GM12878 (cell line): ENCODE measurements at regions not wholly inside any gene's neighbourhood (a gene's known extent, or its start where the extent isn't known, plus 50 kb on each side); places are given as distances from the start of the nearest gene placed in this dataset.

Source experiments
- ATAC-seq: fragments of 200-7000 bp; cut with Tn5 transposase; 3 replicates; pipeline ENCODE4 v1.9.1; 2020; ENCODE audit warnings: mild to moderate bottlenecking, moderate library complexity
- BruUV-seq: library from RNA; stranded (reverse); fragments of 400-500 nt; replicated peaks from 2 replicates; lab custom pipeline; 2021; lab: Mats Ljungman, UMichigan
- CTCF ChIA-PET: fragments of 300-600 bp; sonication (Branson Sonifier 250); formaldehyde crosslinking; extraction: SDS; loops from one replicate; lab custom pipeline; 2021; ENCODE audit warnings: inconsistent platforms; lab: Yijun Ruan, JAX
- POLR2A ChIA-PET: fragments of 350-600 bp; formaldehyde crosslinking; extraction: SDS; loops from one replicate; lab custom pipeline; 2021; ENCODE audit warnings: inconsistent platforms; lab: Charles Lee
- RAD21 ChIA-PET: fragments of 300-600 bp; sonication (Branson Sonifier 250); formaldehyde crosslinking; loops from one replicate; lab custom pipeline; 2023; ENCODE audit warnings: antibody characterized with exemption; ENCODE audit not compliant: unreplicated experiment; lab: Charles Lee
- SMC1A ChIA-PET: fragments of 300-600 bp; sonication (Branson Sonifier 250); formaldehyde crosslinking; loops from one replicate; lab custom pipeline; 2023; ENCODE audit not compliant: unreplicated experiment, uncharacterized antibody; lab: Charles Lee
- DNase-seq: peaks from one replicate; pipeline ENCODE4 v3.0.0-alpha.2; 2011; ENCODE audit warnings: low read depth, low spot score
- FAIRE-seq: peaks from 3 replicates; lab custom pipeline; 2011; peaks lifted over from hg19 to GRCh38; lab: Jason Lieb, UNC
- H2AFZ ChIP-seq: 2 replicates; pipeline ENCODE4 v1.6.0; 2011; ENCODE audit warnings: low read depth, low read length, control low read depth; ENCODE audit not compliant: control insufficient read depth
- H3K27ac ChIP-seq: 2 replicates; pipeline ENCODE4 v1.5.1; 2011; ENCODE audit warnings: control low read depth; ENCODE audit not compliant: control insufficient read depth, insufficient read depth
- H3K27me3 ChIP-seq, 2 experiments: replicated peaks in 1 of 2; 2 replicates each; pipeline versions ENCODE4 v1.6.0 to v1.6.1; 2011; ENCODE audit warnings: low read length in 1 of 2; ENCODE audit not compliant: control insufficient read depth in 2 of 2, insufficient read depth in 2 of 2
- H3K36me3 ChIP-seq, 2 experiments: 2 replicates each; pipeline ENCODE4 v1.5.1; 2011; ENCODE audit warnings: low read length in 1 of 2; ENCODE audit not compliant: control insufficient read depth in 2 of 2, insufficient read depth in 2 of 2
- H3K4me1 ChIP-seq: 2 replicates; pipeline ENCODE4 v1.6.1; 2011; ENCODE audit warnings: mild to moderate bottlenecking, low read length, moderate library complexity, mixed read lengths; ENCODE audit not compliant: control insufficient read depth, insufficient read depth
- H3K4me2 ChIP-seq: 2 replicates; pipeline ENCODE4 v1.6.0; 2011; ENCODE audit warnings: control low read depth; ENCODE audit not compliant: control insufficient read depth, insufficient read depth
- H3K4me3 ChIP-seq: fragments of 200-600 bp; sonication (generic); 2 replicates; pipeline ENCODE4 v1.5.1; 2016
- H3K79me2 ChIP-seq: 2 replicates; pipeline ENCODE4 v1.6.0; 2011; ENCODE audit warnings: low read length; ENCODE audit not compliant: control insufficient read depth, insufficient read depth
- H3K9ac ChIP-seq: 2 replicates; pipeline ENCODE4 v1.8.0; 2011; ENCODE audit warnings: low read length, control low read depth, mixed read lengths; ENCODE audit not compliant: control insufficient read depth, insufficient read depth
- H3K9me3 ChIP-seq: replicated peaks from 3 replicates; pipeline ENCODE4 v1.5.1; 2011; ENCODE audit warnings: mild to moderate bottlenecking, low read length; ENCODE audit not compliant: control insufficient read depth, insufficient read depth
- H4K20me1 ChIP-seq: 2 replicates; pipeline ENCODE4 v1.6.0; 2011; ENCODE audit not compliant: control insufficient read depth, insufficient read depth
- BCLAF1 ChIP-seq: fragments of 450-650 bp; IDR thresholded peaks from 2 replicates; pipeline ENCODE4 v1.6.1; 2017; ENCODE audit warnings: antibody characterized with exemption, mild to moderate bottlenecking, moderate library complexity
- FOS ChIP-seq: IDR thresholded peaks from 3 replicates; pipeline ENCODE4 v1.6.1; 2011; ENCODE audit warnings: borderline replicate concordance; ENCODE audit not compliant: insufficient read length; ENCODE audit errors: extremely low read depth
- IKZF2 ChIP-seq, 2 experiments: fragments of 450-650 bp; IDR thresholded peaks; 2 replicates each; pipeline ENCODE4 v1.6.1; 2017; ENCODE audit warnings: mild to moderate bottlenecking in 2 of 2, moderate library complexity in 2 of 2
- JUND ChIP-seq: IDR thresholded peaks from 2 replicates; pipeline ENCODE4 v1.6.1; 2012; ENCODE audit warnings: low read depth, mild to moderate bottlenecking, low read length, improper control_type of control experiment, moderate library complexity
- MXI1 ChIP-seq: fragments of 150-350 bp; IDR thresholded peaks from 2 replicates; pipeline ENCODE4 v1.6.1; 2011; ENCODE audit warnings: low read depth, mild to moderate bottlenecking, inconsistent platforms, low read length, improper control_type of control experiment
- MYB ChIP-seq: fragments of 150-350 bp; IDR thresholded peaks from 2 replicates; pipeline ENCODE4 v1.6.1; 2014; ENCODE audit warnings: mild to moderate bottlenecking, low read depth, low read length, borderline replicate concordance
- NBN ChIP-seq: fragments of 450-650 bp; IDR thresholded peaks from 2 replicates; pipeline ENCODE4 v1.6.1; 2016
- NFYB ChIP-seq: IDR thresholded peaks from 2 replicates; pipeline ENCODE4 v1.6.1; 2011; ENCODE audit warnings: low read depth, mild to moderate bottlenecking, low read length, improper control_type of control experiment, moderate library complexity; ENCODE audit not compliant: insufficient read depth
- NR2C2 ChIP-seq: IDR thresholded peaks from 2 replicates; pipeline ENCODE4 v1.6.1; 2011; ENCODE audit warnings: borderline replicate concordance, low read depth; ENCODE audit not compliant: control insufficient read depth, insufficient read length
- POU2F2 ChIP-seq: IDR thresholded peaks from 3 replicates; pipeline ENCODE4 v1.6.1; 2011; ENCODE audit warnings: low read depth, mild to moderate bottlenecking, low read length, borderline replicate concordance
- RB1 ChIP-seq: fragments of 450-650 bp; formaldehyde crosslinking; IDR thresholded peaks from 2 replicates; pipeline ENCODE4 v1.6.1; 2017; ENCODE audit warnings: mild to moderate bottlenecking, borderline replicate concordance
- SREBF1 ChIP-seq: IDR thresholded peaks from 2 replicates; pipeline ENCODE4 v1.6.1; 2012; ENCODE audit warnings: mild to moderate bottlenecking, low read length
- TCF7 ChIP-seq: IDR thresholded peaks from 2 replicates; pipeline ENCODE4 v1.6.1; 2014; ENCODE audit warnings: antibody characterized with exemption, borderline replicate concordance
- ZBTB33 ChIP-seq: fragments of 450-650 bp; IDR thresholded peaks from 2 replicates; pipeline ENCODE4 v1.6.1; 2017; ENCODE audit warnings: mild to moderate bottlenecking
- ZNF384 ChIP-seq: IDR thresholded peaks from 2 replicates; pipeline ENCODE4 v1.6.1; 2012; ENCODE audit warnings: low read depth, mild to moderate bottlenecking, low read length, improper control_type of control experiment, borderline replicate concordance
- WGBS: methylation state at CpG from one replicate; pipeline ENCODE4 v1.1.6; 2016; ENCODE audit warnings: low lambda C conversion rate; ENCODE audit not compliant: insufficient replicate concordance, insufficient coverage; ENCODE audit errors: missing lambda C conversion rate; 5-methylcytosine and 5-hydroxymethylcytosine counted together
- in situ Hi-C: fragments of 300-500 bp; cut with MboI; formaldehyde crosslinking; loops from 9 replicates; pipeline ENCODE4 v1.14.3; 2018; ENCODE audit warnings: mixed read lengths
- intact Hi-C: fragments of 100-400 bp; cut with micrococcal nuclease; formaldehyde crosslinking; loops from one replicate; pipeline ENCODE4 v1.14.2; 2022; ENCODE audit not compliant: unreplicated experiment
- TF ChIP-seq, protein P1 (sequence below): fragments of 450-650 bp; IDR thresholded peaks from 2 replicates; pipeline ENCODE4 v1.6.1; 2017; ENCODE audit warnings: low read depth, mild to moderate bottlenecking, moderate library complexity

GRCh38 chr15:29526802-29527201 lies 257.2 kb upstream of the NSMCE3 start:
- WGBS, result 0% methylated on average over 5 of the region's 5 CpGs
- Histone ChIP-seq H3K27me3 (no peaks in the 10 kb centered on the region), H2AFZ (no peak overlapping the region), H3K4me1 (no peaks in the 10 kb centered on the region), H3K79me2 (no peaks in the 10 kb centered on the region), H3K27ac (no peak overlapping the region), H3K4me3 (no peak overlapping the region), H4K20me1 (no peaks in the 10 kb centered on the region), H3K9me3 (no peaks in the 10 kb centered on the region), H3K4me2 (no peak overlapping the region), H3K36me3 (no peaks in the 10 kb centered on the region), H3K9ac (no peak overlapping the region)
- no TSS peak for BruUV-seq
- POLR2A ChIA-PET, result no interaction called here
- intact Hi-C loops (no loop called here), in situ Hi-C loops (no loop called here)
- SMC1A ChIA-PET, result no interaction called here
- CTCF ChIA-PET, result no interaction called here
- TF ChIP-seq SREBF1, result no peak
- no peak for TF ChIP-seq NR2C2
- TF ChIP-seq BCLAF1, result no peak
- TF ChIP-seq IKZF2 (IDR thresholded peaks at IDR 0.05), result no peak
- TF ChIP-seq RB1, result no peak
- TF ChIP-seq FOS, result no peak
- TF ChIP-seq ZNF384, result no peak
- no peak for TF ChIP-seq ZBTB33
- no peak for TF ChIP-seq NBN
- TF ChIP-seq POU2F2, result no peak
- no peak for TF ChIP-seq JUND
- TF ChIP-seq MXI1, result no peak
- TF ChIP-seq, protein P1, sequence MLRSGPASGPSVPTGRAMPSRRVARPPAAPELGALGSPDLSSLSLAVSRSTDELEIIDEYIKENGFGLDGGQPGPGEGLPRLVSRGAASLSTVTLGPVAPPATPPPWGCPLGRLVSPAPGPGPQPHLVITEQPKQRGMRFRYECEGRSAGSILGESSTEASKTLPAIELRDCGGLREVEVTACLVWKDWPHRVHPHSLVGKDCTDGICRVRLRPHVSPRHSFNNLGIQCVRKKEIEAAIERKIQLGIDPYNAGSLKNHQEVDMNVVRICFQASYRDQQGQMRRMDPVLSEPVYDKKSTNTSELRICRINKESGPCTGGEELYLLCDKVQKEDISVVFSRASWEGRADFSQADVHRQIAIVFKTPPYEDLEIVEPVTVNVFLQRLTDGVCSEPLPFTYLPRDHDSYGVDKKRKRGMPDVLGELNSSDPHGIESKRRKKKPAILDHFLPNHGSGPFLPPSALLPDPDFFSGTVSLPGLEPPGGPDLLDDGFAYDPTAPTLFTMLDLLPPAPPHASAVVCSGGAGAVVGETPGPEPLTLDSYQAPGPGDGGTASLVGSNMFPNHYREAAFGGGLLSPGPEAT, result no peak
- no peak for TF ChIP-seq NFYB
- TF ChIP-seq TCF7, result no peak
- no peak for TF ChIP-seq MYB
- DNase-seq, result no peak
- RAD21 ChIA-PET, result no interaction called here
- ATAC-seq, result no peak
- no peak for FAIRE-seq
